ENCODE measurements at regions not wholly inside any gene's neighbourhood (a gene's known extent, or its start where the extent isn't known, plus 50 kb on each side); places are given as distances from the start of the nearest gene placed in this dataset.

DNA sequence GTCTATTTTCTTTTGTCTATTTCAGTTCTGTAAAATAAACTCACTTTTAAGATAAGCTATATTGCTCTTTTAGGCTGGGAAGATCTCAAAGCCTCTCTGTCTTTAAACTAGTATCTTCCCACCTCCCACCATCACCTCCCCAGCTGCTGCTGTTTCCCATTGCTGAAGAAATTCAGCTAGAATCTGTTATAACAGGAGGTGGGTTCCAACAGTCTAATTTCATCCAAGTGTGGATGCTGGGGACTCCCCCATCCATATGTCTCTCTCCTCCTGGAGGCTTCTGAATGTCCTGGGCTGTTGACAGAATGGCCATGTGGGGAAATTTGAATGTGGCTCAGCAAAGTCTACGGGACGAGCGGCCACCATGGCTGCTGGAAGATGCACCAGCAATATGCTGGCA, 301.0 kb downstream of the RASEF start:
- TF ChIP-seq EZH2 (IDR thresholded peaks at IDR 0.05; ENCODE audit: borderline replicate concordance, low read depth, low read length, severe bottlenecking) = no peak
- no peak for TF ChIP-seq CTCF (IDR thresholded peaks at IDR 0.05; ENCODE audit: borderline replicate concordance, extremely low read depth, low read length, poor library complexity, severe bottlenecking)
